ENCODE measurements at regions not wholly inside any gene's neighbourhood (a gene's known extent, or its start where the extent isn't known, plus 50 kb on each side); places are given as distances from the start of the nearest gene placed in this dataset.

DNA sequence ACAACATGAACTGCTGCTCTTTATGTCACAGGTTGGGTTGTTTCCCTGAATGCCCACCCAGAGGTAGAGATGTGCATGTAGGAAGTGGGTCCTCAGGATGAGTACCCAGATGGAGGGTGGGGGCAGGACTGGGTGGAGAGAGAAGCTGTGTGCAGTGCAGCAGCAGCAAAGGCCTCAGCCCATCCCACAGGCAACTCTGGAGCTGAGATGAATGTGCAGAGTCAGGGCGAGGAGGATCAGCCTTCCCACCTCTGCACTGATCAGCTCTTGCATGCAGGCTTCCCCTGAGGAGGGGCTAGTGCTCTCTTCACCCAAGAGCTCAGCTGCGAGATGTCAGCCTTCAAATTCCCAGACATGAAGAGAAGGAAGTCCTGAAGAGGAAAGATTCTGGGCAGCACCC, 326.2 kb upstream of the RAB6C start:
- FAIRE-seq: no peak

DNA sequence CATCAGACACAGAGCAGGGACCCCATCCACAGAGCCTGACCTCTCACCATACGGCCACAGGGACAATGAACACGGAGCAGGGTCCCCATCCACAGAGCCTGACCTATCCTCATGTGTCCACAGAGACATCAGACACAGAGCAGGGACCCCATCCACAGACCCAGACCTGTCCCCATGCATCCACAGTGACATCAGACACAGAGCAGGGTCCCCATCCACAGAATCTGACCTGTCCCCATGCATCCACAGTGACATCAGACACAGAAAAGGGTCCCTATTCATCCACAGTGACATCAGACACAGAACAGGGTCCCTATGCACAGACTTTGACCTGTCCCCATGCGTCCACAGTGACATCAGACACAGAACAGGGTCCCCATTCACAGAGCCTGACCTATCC, 325.1 kb upstream of the RAB6C start:
- FAIRE-seq: no peak

GRCh38 chr2:129656081-129656598, 323.3 kb upstream of the RAB6C start:
- no peak for FAIRE-seq

- FAIRE-seq: no peak
Measured at GRCh38 chr2:129658430-129658829, 321.0 kb upstream of the RAB6C start.

GRCh38 chr2:129661935-129662334, 317.5 kb upstream of the RAB6C start:
- FAIRE-seq: no peak

GRCh38 chr2:129667577-129667976, 311.9 kb upstream of the RAB6C start:
- no peak for FAIRE-seq

- no peak for FAIRE-seq
Measured at GRCh38 chr2:129672521-129672920, 306.9 kb upstream of the RAB6C start.

DNA sequence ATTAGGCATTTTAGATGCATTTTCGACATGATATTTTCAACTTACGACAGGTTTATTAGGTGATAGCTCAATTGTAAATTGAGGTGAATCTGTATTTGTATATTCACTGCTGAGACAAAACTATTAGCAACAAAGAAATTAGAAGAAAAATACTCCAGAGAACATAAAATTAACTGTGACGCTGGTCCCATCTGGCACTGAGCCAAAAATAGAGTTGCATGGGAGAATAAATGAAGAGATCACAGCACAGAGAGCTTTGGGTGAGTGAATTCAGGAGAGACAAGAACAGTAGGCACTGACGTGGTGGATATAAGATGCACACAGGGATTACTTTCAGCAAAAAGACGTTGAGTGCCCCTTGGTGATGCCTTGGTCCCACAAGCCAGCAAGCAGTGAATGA, 306.2 kb upstream of the RAB6C start:
- no peak for FAIRE-seq

- FAIRE-seq: no peak
Measured at GRCh38 chr2:129673847-129674711, 305.4 kb upstream of the RAB6C start.

DNA sequence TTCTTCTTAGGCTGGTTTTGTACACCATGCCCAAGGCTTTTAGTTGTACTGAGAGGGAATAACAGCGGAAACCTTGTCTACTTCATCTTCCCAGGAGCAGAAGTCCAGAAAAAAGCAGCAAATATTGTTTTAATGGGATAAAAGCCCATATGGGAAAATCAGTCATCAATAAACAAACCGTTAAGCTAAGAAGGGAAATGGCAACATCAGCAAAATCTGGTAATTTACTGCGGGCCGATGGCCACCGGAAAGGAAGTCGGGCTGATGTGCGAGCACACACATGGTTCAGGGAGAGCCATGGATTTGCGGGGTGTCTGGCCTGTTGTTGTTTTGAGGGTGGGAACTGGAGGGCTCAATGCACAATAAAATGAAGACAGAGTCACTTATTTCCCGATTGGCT, 300.7 kb upstream of the RAB6C start:
- FAIRE-seq: no peak

GRCh38 chr2:129681788-129682187, 297.7 kb upstream of the RAB6C start:
- FAIRE-seq: no peak

DNA sequence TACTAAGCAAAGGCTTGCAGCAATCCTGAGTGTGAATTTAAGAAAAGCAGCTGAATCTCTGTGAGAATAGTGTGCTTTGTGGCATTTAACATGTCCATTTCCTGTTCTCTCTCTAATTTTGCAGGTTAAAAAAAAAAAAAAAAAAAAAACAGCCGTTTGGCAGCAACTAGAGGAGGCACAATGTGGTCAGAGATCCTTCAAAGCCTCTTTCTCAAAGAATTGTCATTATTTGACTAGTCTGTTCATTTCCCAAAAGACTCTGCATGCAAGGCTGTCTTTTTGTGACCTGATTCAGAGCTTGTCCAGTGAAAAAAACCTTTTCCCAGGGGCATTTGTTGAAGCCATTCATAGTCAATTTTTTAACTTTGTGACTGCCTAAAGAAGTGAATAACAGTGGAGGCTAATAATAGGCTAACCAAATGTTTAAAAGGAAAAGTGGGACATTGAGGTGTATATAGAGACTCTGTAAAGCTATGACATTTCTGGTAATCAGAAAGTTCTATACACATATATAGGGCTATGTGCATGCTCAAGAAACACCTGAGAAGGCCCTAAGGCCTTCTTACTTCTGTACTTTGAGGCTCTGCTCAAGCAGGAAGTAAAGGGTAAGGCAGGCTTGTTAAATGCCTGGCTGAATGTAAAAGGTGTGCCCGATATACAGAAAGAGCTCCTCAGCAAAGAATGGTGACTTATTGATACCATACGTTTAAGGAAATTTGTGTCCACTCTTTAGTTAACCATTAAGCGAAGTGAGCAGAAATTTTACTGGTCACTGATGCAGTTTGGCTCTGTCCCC, 289.6 kb upstream of the RAB6C start:
- no peak for FAIRE-seq

- no peak for FAIRE-seq
Measured at GRCh38 chr2:129695496-129695895, 284.0 kb upstream of the RAB6C start.

DNA sequence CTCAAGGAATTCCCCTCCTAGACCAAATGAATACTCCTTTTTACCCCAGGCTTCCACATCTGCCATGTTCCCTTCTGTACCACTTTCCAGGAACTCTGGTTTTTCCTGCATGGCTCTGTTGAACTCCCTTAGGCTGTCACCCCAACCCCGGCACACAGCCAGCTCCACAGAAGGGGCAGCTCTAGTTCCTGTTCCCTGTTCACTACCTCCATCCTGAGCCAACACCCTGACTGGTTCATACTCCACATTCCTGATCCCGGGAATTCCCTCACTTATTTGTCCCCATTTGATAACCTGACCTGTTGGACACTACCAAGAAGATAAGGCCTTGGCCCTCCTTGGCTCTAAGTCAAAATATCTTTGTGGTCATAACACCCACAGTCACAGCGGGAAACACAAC, 280.9 kb upstream of the RAB6C start:
- FAIRE-seq: no peak

- no peak for FAIRE-seq
Measured at GRCh38 chr2:129699781-129700573, 279.5 kb upstream of the RAB6C start.

- no peak for FAIRE-seq
Measured at GRCh38 chr2:129702416-129703176, 276.9 kb upstream of the RAB6C start.

DNA sequence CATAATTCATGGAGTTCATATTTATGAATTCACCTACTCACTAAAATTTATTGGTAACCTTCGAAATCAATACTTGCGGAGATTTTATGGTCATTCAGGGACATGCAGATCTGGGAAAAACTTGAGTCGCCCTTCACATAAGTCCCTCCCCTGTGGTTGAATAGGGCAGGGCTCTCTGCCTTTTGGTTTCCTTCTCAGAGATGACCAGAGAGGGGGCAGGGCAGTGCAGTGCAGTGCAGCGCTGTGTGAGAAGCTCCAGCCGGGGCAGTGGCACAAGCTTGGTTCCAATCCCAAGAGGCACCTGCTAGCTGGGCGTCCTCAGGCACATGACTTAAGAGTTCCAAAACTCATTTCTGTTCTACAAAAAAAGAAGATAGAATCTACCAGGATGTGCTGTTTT, 274.4 kb upstream of the RAB6C start:
- no peak for FAIRE-seq

GRCh38 chr2:129707800-129708199, 271.7 kb upstream of the RAB6C start:
- FAIRE-seq: no peak

DNA sequence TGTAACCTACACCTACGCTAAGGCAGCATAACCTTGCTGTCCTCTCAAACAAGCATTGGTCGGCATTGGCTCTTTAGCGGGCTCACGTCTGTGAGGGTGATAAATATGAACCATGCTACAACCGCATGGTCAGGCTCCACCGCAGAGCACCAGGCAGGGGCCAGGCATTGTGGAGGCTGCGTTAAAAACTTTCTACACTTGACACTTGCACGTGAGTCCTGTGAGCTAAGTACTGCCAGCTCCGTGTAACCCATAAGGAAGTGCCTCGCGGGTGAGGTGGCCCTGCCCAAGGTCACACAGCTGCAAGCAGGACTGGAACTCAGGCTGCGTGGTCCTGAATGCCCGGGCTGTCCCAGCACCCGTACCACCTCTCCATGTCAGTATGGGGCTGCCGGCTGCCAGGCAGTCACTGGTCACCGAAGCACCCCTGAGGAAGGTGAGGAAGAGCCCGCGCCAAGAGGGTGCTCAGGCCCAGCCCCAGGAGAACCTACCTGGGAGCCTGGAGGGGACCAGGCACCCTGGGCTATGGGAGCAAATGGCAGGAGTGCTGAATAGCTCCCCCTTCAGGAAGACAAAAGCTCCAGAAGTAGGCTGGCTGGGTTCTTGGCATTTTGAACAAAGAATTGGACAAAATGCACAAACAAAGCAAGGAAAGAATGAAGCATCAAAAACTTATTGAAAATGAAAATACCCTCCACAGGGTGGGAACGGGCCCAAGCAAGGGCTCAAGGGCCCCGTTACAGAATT, 271.1 kb upstream of the RAB6C start:
- no peak for FAIRE-seq

DNA sequence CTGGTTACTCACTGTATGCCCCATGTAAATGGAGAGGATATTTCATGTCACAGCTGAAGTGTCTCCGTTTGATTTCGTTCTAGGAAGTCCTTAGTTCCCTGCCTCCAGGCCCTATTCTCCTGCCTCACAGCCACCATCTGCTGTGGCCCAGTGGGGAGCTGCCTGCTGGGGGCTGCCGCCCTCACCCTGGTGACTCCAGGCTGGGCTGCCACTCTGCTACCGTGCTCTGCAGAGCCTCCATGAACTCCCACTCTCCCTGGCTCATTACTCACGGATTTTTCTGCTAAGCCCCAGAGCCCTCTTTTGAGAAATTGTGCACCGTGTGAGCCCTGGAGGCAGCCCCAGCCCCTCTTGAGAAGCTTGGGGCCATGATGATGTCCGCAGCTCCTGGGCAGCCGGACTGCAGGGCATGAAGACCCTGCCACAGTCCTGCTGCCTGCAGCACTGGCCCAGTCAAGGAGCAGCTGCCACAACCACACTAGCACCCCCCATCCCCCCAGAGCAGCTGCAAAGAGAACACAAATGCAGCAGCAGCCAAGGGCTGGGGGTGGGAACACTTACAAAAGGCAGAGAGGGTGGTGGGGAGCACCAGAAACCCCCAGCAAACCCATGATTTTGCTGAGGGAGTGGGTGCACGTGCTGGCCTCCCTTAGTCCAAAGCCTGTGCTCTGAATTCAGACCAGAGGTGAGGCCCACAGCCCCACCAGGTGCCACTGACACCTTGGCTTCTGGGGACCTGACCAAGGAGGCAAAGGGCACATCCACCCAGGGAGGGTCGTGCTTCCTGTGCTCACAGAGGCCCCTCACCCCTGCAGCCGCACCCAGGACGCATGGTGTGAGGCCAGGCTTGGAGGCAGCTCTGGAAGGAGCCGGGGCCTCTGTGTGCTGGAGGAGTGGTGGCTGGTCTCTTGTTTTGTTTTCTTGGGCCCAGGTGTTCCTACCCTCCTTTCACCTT, 270.2 kb upstream of the RAB6C start:
- no peak for FAIRE-seq

Data from G401.6 (cell line).